HepG2 (cell line): ENCODE measurements at regions not wholly inside any gene's neighbourhood (a gene's known extent, or its start where the extent isn't known, plus 50 kb on each side); places are given as distances from the start of the nearest gene placed in this dataset.

Experiments
- ATAC-seq: fragments of 200-7000 bp; cut with Tn5 transposase; 3 replicates; pipeline ENCODE4 v1.9.1; 2020; ENCODE audit warnings: mild to moderate bottlenecking, moderate library complexity
- BruUV-seq: library from RNA; stranded (reverse); fragments of 400-500 nt; replicated peaks from 2 replicates; lab custom pipeline; 2021; lab: Mats Ljungman, UMichigan
- CTCF ChIA-PET: fragments of 300-600 bp; formaldehyde crosslinking; extraction: SDS; loops from one replicate; lab custom pipeline; 2021; ENCODE audit warnings: low total read pairs, inconsistent platforms, low intra/inter-chr PET ratio; lab: Yijun Ruan, JAX
- POLR2A ChIA-PET: fragments of 350-600 bp; sonication (Branson Sonifier 250); formaldehyde crosslinking; loops from one replicate; lab custom pipeline; 2020; ENCODE audit warnings: antibody characterized with exemption, inconsistent platforms; lab: Yijun Ruan, JAX
- DNase-seq: peaks from one replicate; pipeline ENCODE4 v3.0.0-alpha.2; 2015; ENCODE audit warnings: low spot score
- FAIRE-seq: peaks from 3 replicates; lab custom pipeline; 2011; peaks lifted over from hg19 to GRCh38; lab: Jason Lieb, UNC
- H2AFZ ChIP-seq: one replicate; pipeline ENCODE4 v1.6.1; 2011; ENCODE audit warnings: low read length, inconsistent platforms
- H3K27ac ChIP-seq: fragments of 300-600 bp; 3 replicates; pipeline ENCODE4 v1.8.0; 2011; ENCODE audit warnings: mixed run types, mild to moderate bottlenecking, mixed read lengths, low read length, inconsistent platforms; ENCODE audit not compliant: insufficient read depth; ENCODE audit errors: extremely low read length
- H3K27me3 ChIP-seq, 2 experiments: fragments of 200-600 bp in 1 of 2; 2 replicates in 1 of 2; 3 replicates in 1 of 2; pipeline versions ENCODE4 v1.6.0 to v1.8.0; 2011; ENCODE audit warnings: low read length in 2 of 2, mild to moderate bottlenecking in 2 of 2, moderate library complexity in 2 of 2, inconsistent platforms in 1 of 2; ENCODE audit not compliant: insufficient read depth in 2 of 2, control insufficient read depth in 1 of 2
- H3K36me3 ChIP-seq, 2 experiments: fragments of 200-600 bp in 1 of 2; replicated peaks in 1 of 2; 2 replicates in 1 of 2; 3 replicates in 1 of 2; pipeline versions ENCODE4 v1.5.1 to v1.8.0; 2011; ENCODE audit warnings: low read length in 2 of 2, inconsistent platforms in 1 of 2; ENCODE audit not compliant: insufficient read depth in 2 of 2, control insufficient read depth in 1 of 2
- H3K4me1 ChIP-seq: 2 replicates; pipeline ENCODE4 v1.5.1; 2012; ENCODE audit warnings: low read length, inconsistent platforms; ENCODE audit not compliant: insufficient read depth
- H3K4me2 ChIP-seq: 2 replicates; pipeline ENCODE4 v1.6.0; 2011; ENCODE audit warnings: low read depth, low read length, inconsistent platforms
- H3K4me3 ChIP-seq, 3 experiments: fragments of 200-600 bp in 1 of 3; sonication (generic), shearing (Covaris generic) in 1 of 3; replicated peaks in 1 of 3; 2 replicates each; pipeline ENCODE4 v1.5.1; 2011 to 2016; ENCODE audit warnings: low read length in 3 of 3, inconsistent platforms in 2 of 3, low read depth in 2 of 3, mild to moderate bottlenecking in 2 of 3, control low read depth in 1 of 3, mixed read lengths in 1 of 3; ENCODE audit not compliant: insufficient read depth in 1 of 3
- H3K79me2 ChIP-seq: one replicate; pipeline ENCODE4 v1.6.1; 2011; ENCODE audit warnings: low read length, inconsistent platforms; ENCODE audit not compliant: insufficient read depth
- H3K9ac ChIP-seq: 2 replicates; pipeline ENCODE4 v1.6.0; 2011; ENCODE audit warnings: mild to moderate bottlenecking, low read depth, low read length, inconsistent platforms; ENCODE audit not compliant: insufficient read depth
- H3K9me3 ChIP-seq: 2 replicates; pipeline ENCODE4 v1.5.1; 2012; ENCODE audit warnings: mild to moderate bottlenecking, low read length
- H4K20me1 ChIP-seq: 2 replicates; pipeline ENCODE4 v1.6.0; 2011; ENCODE audit warnings: inconsistent platforms, mild to moderate bottlenecking, low read length, moderate library complexity; ENCODE audit not compliant: insufficient read depth
- CBX1 ChIP-seq: IDR thresholded peaks from one replicate; pipeline ENCODE4 v1.6.1; 2016; ENCODE audit warnings: antibody characterized with exemption, low read depth
- DMAP1 ChIP-seq: IDR thresholded peaks from 2 replicates; pipeline ENCODE4 v1.6.1; 2016
- KIAA2018 ChIP-seq: sonication (generic); formaldehyde crosslinking; IDR thresholded peaks from 2 replicates; pipeline ENCODE4 v1.5.0; 2020; ENCODE audit warnings: mild to moderate bottlenecking, missing genetic modification reagents, borderline replicate concordance
- NFRKB ChIP-seq: fragments of 450-650 bp; IDR thresholded peaks from 2 replicates; pipeline ENCODE4 v1.6.1; 2017
- STAG1 ChIP-seq: sonication (generic); formaldehyde crosslinking; IDR thresholded peaks from 2 replicates; pipeline ENCODE4 v1.4.0; 2020; ENCODE audit warnings: missing genetic modification reagents
- TSC22D2 ChIP-seq: sonication (generic); formaldehyde crosslinking; IDR thresholded peaks from 2 replicates; pipeline ENCODE4 v1.5.1; 2020; ENCODE audit warnings: missing genetic modification reagents, mild to moderate bottlenecking, borderline replicate concordance
- ZMAT5 ChIP-seq: sonication (generic); formaldehyde crosslinking; IDR thresholded peaks from 2 replicates; pipeline ENCODE4 v1.5.0; 2020; ENCODE audit warnings: mild to moderate bottlenecking, low read depth, missing genetic modification reagents, borderline replicate concordance
- ZSCAN30 ChIP-seq: sonication (generic); formaldehyde crosslinking; IDR thresholded peaks from 2 replicates; pipeline ENCODE4 v1.5.0; 2020; ENCODE audit warnings: mild to moderate bottlenecking, missing genetic modification reagents
- ZUFSP ChIP-seq: sonication (generic); formaldehyde crosslinking; IDR thresholded peaks from 2 replicates; pipeline ENCODE4 v1.9.0; 2021; ENCODE audit warnings: missing genetic modification reagents, mild to moderate bottlenecking, borderline replicate concordance
- WGBS: methylation state at CpG from one replicate; pipeline ENCODE4 v1.1.6; 2017; ENCODE audit warnings: low lambda C conversion rate; 5-methylcytosine and 5-hydroxymethylcytosine counted together
- in situ Hi-C: cut with HindIII; loops from 2 replicates; pipeline ENCODE4 v1.10.0; 2017; ENCODE audit warnings: low pct_unique_long_range_greater_than_20kb; ENCODE audit not compliant: extremely low pct_ligation_motif_present
- intact Hi-C: fragments of 100-400 bp; cut with micrococcal nuclease; formaldehyde crosslinking; loops from one replicate; pipeline ENCODE4 v1.10.0; 2022; ENCODE audit not compliant: unreplicated experiment

- H3K4me1 ChIP-seq: no peaks in the 10 kb centered on the region
- H3K79me2 ChIP-seq: no peaks in the 10 kb centered on the region
- FAIRE-seq: no peak
- peak; percentile 46; the same call in 1 of the 3 replicates for ATAC-seq
- POLR2A ChIA-PET: no interaction called here
- no peak overlapping the region for H3K4me3 ChIP-seq
- no peaks in the 10 kb centered on the region for H3K9me3 ChIP-seq
- WGBS: 13% methylated on average over 3 of the region's 5 CpGs
- H3K9ac ChIP-seq: no peak overlapping the region
- H3K36me3 ChIP-seq: no peaks in the 10 kb centered on the region
- no peak overlapping the region for H3K27ac ChIP-seq
- intact Hi-C loops: no loop called here
- TF ChIP-seq STAG1 (CRISPR knock-in tag) (peak; percentile 6; the same call in 1 of the 2 replicates), TSC22D2 (CRISPR knock-in tag) (no peak), ZMAT5 (no peak), ZSCAN30 (CRISPR knock-in tag) (no peak)
- TF ChIP-seq, all 625 proteins: peak for 1
- no peak for DNase-seq
- no peaks in the 10 kb centered on the region for H3K27me3 ChIP-seq
- H2AFZ ChIP-seq: no peak overlapping the region
- CTCF ChIA-PET: no interaction called here
- H3K4me2 ChIP-seq: no peak overlapping the region
- H4K20me1 ChIP-seq: no peaks in the 10 kb centered on the region
- BruUV-seq: no TSS peak
- in situ Hi-C loops: no loop called here
Observed at GRCh38 chr1:34419663-34420136, 243.0 kb downstream of the C1orf94 start.

GRCh38 chr1:34425046-34425445, 248.3 kb downstream of the C1orf94 start:
- no peak for FAIRE-seq
- no peak overlapping the region for H3K27ac ChIP-seq
- in situ Hi-C loops: no loop called here
- H3K4me3 ChIP-seq: no peak overlapping the region
- ChIA-PET CTCF (no interaction called here), POLR2A (no interaction called here)
- H4K20me1 ChIP-seq: no peaks in the 10 kb centered on the region
- no peaks in the 10 kb centered on the region for H3K4me1 ChIP-seq
- no peaks in the 10 kb centered on the region for H3K27me3 ChIP-seq
- no peak overlapping the region for H2AFZ ChIP-seq
- under 1% methylated on average over 5 of the region's 5 CpGs for WGBS
- H3K9me3 ChIP-seq: no peaks in the 10 kb centered on the region
- H3K79me2 ChIP-seq: no peaks in the 10 kb centered on the region
- intact Hi-C loops: no loop called here
- no peak overlapping the region for H3K4me2 ChIP-seq
- H3K36me3 ChIP-seq: no peaks in the 10 kb centered on the region
- DNase-seq: no peak
- no peak overlapping the region for H3K9ac ChIP-seq
- BruUV-seq: no TSS peak
- ATAC-seq: no peak
- TF ChIP-seq CBX1 (no peak), DMAP1 (no peak), ZUFSP (CRISPR knock-in tag) (no peak), NFRKB (no peak), KIAA2018 (CRISPR knock-in tag) (no peak)
